ENCODE measurements at regions not wholly inside any gene's neighbourhood (a gene's known extent, or its start where the extent isn't known, plus 50 kb on each side); places are given as distances from the start of the nearest gene placed in this dataset.
A peak's percentile ranks its signal among the peaks of the same experiment; 100 is the strongest.

DNA sequence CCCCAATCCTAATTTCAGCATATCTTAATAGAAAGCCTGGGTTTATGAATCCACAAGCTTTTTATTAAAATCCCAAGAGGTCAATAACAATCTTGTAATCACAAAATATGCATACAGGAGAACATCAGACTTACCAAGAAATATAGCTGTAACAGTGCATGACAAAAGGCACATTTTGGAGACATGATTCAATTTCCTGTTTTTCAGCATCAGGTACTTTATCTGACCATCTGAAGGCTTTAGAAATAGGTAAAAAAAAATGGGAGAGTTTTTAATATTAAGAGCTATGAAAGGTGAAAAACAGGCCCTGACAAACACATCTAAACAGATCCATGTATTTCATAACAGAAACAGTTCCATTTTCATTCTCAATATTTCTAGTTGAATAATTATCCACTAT, 89.9 kb upstream of the EFEMP1 start:
- H3K4me1 Mint-ChIP-seq, result peaks cover 27% of the 10 kb centered on the region
- no peaks in the 10 kb centered on the region for H3K9me3 Mint-ChIP-seq
- no peak for ATAC-seq
- ChIA-PET CTCF (interaction anchor here (1.2 to 2.4 kb wide), 2 partner anchors 242 to 296 kb away, joined by 3 to 7 read pairs; no protein-coding TSS in a partner anchor), POLR2A (no interaction called here)
- DNase-seq (ENCODE audit: low spot score), result no peak
- no peaks in the 10 kb centered on the region for H3K36me3 Mint-ChIP-seq
- H3K27ac Mint-ChIP-seq, result no peak overlapping the region
- no peaks in the 10 kb centered on the region for H3K27me3 Mint-ChIP-seq (ENCODE audit: low read depth)
- TF ChIP-seq KAT7 (CRISPR knock-in tag; IDR thresholded peaks at IDR 0.05; ENCODE audit: borderline replicate concordance), result no peak
- TF ChIP-seq, protein P1, sequence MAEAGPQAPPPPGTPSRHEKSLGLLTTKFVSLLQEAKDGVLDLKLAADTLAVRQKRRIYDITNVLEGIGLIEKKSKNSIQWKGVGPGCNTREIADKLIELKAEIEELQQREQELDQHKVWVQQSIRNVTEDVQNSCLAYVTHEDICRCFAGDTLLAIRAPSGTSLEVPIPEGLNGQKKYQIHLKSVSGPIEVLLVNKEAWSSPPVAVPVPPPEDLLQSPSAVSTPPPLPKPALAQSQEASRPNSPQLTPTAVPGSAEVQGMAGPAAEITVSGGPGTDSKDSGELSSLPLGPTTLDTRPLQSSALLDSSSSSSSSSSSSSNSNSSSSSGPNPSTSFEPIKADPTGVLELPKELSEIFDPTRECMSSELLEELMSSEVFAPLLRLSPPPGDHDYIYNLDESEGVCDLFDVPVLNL (CRISPR knock-in tag; IDR thresholded peaks at IDR 0.05; ENCODE audit: borderline replicate concordance, low read depth), result no peak
- no peak for TF ChIP-seq TEAD1 (CRISPR knock-in tag; IDR thresholded peaks at IDR 0.05)
- TF ChIP-seq, protein P2, sequence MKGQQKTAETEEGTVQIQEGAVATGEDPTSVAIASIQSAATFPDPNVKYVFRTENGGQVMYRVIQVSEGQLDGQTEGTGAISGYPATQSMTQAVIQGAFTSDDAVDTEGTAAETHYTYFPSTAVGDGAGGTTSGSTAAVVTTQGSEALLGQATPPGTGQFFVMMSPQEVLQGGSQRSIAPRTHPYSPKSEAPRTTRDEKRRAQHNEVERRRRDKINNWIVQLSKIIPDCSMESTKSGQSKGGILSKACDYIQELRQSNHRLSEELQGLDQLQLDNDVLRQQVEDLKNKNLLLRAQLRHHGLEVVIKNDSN (CRISPR knock-in tag; IDR thresholded peaks at IDR 0.05), result no peak
- H3K4me3 Mint-ChIP-seq, result no peak overlapping the region

DNA sequence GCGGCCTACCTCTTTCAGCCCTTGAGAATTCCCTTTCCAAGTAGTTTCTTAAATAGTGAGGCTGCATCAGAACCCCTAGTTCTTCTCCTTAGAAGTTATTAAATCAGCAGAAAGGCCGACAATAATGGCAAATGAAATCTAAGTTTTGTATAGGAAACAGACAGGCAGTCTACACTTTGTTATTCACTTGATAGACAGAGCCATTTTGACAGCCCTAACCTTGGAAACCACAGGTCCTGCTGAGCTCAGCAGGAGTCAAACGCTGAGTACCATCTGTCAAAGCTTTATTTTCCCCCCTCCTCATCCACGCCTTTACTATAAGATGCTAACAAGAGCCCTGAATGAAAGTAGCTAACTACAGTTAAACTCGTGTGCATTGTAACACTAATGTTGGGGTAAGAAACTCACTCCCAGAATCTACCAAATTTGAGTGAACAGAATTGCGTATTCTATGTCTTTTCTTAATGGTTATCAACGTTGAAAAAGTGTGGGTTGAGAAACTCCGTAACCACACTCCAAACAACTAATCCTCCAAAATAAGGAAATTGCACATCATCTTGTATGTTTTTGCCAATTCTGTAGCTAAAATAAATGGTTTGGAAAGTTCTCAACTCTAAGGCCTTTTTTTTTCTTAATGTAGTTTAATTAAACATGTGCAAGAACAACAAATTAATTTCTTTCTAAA, 90.6 kb upstream of the EFEMP1 start:
- peak; percentile 32; the same call in 1 of the 2 replicates for ATAC-seq
- Mint-ChIP-seq H3K9me3 (no peaks in the 10 kb centered on the region), H3K27ac (no peak overlapping the region), H3K27me3 (ENCODE audit: low read depth) (no peaks in the 10 kb centered on the region), H3K36me3 (no peaks in the 10 kb centered on the region), H3K4me3 (no peak overlapping the region), H3K4me1 (peaks cover 27% of the 10 kb centered on the region)
- ChIA-PET POLR2A (no interaction called here), CTCF (interaction anchor here (0.8 to 2.4 kb wide), 4 partner anchors 26 to 297 kb away, joined by 3 to 7 read pairs (median 3); no protein-coding TSS in a partner anchor)
- no peak for DNase-seq (ENCODE audit: low spot score)
- no peak for TF ChIP-seq ESRRA (CRISPR knock-in tag; IDR thresholded peaks at IDR 0.05; ENCODE audit: borderline replicate concordance)
- TF ChIP-seq, protein P3, sequence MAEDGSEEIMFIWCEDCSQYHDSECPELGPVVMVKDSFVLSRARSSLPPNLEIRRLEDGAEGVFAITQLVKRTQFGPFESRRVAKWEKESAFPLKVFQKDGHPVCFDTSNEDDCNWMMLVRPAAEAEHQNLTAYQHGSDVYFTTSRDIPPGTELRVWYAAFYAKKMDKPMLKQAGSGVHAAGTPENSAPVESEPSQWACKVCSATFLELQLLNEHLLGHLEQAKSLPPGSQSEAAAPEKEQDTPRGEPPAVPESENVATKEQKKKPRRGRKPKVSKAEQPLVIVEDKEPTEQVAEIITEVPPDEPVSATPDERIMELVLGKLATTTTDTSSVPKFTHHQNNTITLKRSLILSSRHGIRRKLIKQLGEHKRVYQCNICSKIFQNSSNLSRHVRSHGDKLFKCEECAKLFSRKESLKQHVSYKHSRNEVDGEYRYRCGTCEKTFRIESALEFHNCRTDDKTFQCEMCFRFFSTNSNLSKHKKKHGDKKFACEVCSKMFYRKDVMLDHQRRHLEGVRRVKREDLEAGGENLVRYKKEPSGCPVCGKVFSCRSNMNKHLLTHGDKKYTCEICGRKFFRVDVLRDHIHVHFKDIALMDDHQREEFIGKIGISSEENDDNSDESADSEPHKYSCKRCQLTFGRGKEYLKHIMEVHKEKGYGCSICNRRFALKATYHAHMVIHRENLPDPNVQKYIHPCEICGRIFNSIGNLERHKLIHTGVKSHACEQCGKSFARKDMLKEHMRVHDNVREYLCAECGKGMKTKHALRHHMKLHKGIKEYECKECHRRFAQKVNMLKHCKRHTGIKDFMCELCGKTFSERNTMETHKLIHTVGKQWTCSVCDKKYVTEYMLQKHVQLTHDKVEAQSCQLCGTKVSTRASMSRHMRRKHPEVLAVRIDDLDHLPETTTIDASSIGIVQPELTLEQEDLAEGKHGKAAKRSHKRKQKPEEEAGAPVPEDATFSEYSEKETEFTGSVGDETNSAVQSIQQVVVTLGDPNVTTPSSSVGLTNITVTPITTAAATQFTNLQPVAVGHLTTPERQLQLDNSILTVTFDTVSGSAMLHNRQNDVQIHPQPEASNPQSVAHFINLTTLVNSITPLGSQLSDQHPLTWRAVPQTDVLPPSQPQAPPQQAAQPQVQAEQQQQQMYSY (CRISPR knock-in tag; IDR thresholded peaks at IDR 0.05), result no peak
- TF ChIP-seq, protein P4, sequence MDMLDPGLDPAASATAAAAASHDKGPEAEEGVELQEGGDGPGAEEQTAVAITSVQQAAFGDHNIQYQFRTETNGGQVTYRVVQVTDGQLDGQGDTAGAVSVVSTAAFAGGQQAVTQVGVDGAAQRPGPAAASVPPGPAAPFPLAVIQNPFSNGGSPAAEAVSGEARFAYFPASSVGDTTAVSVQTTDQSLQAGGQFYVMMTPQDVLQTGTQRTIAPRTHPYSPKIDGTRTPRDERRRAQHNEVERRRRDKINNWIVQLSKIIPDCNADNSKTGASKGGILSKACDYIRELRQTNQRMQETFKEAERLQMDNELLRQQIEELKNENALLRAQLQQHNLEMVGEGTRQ (CRISPR knock-in tag; IDR thresholded peaks at IDR 0.05), result no peak
- TF ChIP-seq GRHL2 (CRISPR knock-in tag; IDR thresholded peaks at IDR 0.05; ENCODE audit: insufficient replicate concordance, severe bottlenecking), result no peak
- TF ChIP-seq EMX1 (CRISPR knock-in tag; IDR thresholded peaks at IDR 0.05), result no peak
- no peak for TF ChIP-seq SP1 (CRISPR knock-in tag; conservative IDR thresholded peaks at IDR 0.05)
- TF ChIP-seq, protein P5, sequence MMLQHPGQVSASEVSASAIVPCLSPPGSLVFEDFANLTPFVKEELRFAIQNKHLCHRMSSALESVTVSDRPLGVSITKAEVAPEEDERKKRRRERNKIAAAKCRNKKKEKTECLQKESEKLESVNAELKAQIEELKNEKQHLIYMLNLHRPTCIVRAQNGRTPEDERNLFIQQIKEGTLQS (CRISPR knock-in tag; conservative IDR thresholded peaks at IDR 0.05), result no peak
- TF ChIP-seq, protein P2 (CRISPR knock-in tag; IDR thresholded peaks at IDR 0.05), result no peak
- no peak for TF ChIP-seq CREB1 (CRISPR knock-in tag; IDR thresholded peaks at IDR 0.05)
- TF ChIP-seq NR2C2 (CRISPR knock-in tag; IDR thresholded peaks at IDR 0.05), result no peak
- TF ChIP-seq, protein P6, sequence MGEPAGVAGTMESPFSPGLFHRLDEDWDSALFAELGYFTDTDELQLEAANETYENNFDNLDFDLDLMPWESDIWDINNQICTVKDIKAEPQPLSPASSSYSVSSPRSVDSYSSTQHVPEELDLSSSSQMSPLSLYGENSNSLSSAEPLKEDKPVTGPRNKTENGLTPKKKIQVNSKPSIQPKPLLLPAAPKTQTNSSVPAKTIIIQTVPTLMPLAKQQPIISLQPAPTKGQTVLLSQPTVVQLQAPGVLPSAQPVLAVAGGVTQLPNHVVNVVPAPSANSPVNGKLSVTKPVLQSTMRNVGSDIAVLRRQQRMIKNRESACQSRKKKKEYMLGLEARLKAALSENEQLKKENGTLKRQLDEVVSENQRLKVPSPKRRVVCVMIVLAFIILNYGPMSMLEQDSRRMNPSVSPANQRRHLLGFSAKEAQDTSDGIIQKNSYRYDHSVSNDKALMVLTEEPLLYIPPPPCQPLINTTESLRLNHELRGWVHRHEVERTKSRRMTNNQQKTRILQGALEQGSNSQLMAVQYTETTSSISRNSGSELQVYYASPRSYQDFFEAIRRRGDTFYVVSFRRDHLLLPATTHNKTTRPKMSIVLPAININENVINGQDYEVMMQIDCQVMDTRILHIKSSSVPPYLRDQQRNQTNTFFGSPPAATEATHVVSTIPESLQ (CRISPR knock-in tag; IDR thresholded peaks at IDR 0.05), result no peak
- TF ChIP-seq, protein P7, sequence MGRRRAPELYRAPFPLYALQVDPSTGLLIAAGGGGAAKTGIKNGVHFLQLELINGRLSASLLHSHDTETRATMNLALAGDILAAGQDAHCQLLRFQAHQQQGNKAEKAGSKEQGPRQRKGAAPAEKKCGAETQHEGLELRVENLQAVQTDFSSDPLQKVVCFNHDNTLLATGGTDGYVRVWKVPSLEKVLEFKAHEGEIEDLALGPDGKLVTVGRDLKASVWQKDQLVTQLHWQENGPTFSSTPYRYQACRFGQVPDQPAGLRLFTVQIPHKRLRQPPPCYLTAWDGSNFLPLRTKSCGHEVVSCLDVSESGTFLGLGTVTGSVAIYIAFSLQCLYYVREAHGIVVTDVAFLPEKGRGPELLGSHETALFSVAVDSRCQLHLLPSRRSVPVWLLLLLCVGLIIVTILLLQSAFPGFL (CRISPR knock-in tag; IDR thresholded peaks at IDR 0.05; ENCODE audit: borderline replicate concordance), result no peak
- TF ChIP-seq, protein P8, sequence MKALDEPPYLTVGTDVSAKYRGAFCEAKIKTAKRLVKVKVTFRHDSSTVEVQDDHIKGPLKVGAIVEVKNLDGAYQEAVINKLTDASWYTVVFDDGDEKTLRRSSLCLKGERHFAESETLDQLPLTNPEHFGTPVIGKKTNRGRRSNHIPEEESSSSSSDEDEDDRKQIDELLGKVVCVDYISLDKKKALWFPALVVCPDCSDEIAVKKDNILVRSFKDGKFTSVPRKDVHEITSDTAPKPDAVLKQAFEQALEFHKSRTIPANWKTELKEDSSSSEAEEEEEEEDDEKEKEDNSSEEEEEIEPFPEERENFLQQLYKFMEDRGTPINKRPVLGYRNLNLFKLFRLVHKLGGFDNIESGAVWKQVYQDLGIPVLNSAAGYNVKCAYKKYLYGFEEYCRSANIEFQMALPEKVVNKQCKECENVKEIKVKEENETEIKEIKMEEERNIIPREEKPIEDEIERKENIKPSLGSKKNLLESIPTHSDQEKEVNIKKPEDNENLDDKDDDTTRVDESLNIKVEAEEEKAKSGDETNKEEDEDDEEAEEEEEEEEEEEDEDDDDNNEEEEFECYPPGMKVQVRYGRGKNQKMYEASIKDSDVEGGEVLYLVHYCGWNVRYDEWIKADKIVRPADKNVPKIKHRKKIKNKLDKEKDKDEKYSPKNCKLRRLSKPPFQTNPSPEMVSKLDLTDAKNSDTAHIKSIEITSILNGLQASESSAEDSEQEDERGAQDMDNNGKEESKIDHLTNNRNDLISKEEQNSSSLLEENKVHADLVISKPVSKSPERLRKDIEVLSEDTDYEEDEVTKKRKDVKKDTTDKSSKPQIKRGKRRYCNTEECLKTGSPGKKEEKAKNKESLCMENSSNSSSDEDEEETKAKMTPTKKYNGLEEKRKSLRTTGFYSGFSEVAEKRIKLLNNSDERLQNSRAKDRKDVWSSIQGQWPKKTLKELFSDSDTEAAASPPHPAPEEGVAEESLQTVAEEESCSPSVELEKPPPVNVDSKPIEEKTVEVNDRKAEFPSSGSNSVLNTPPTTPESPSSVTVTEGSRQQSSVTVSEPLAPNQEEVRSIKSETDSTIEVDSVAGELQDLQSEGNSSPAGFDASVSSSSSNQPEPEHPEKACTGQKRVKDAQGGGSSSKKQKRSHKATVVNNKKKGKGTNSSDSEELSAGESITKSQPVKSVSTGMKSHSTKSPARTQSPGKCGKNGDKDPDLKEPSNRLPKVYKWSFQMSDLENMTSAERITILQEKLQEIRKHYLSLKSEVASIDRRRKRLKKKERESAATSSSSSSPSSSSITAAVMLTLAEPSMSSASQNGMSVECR (CRISPR knock-in tag; IDR thresholded peaks at IDR 0.05; ENCODE audit: borderline replicate concordance), result no peak
- TF ChIP-seq ELF4 (CRISPR knock-in tag; IDR thresholded peaks at IDR 0.05; ENCODE audit: low read depth), result no peak
